ENCODE measurements at regions not wholly inside any gene's neighbourhood (a gene's known extent, or its start where the extent isn't known, plus 50 kb on each side); places are given as distances from the start of the nearest gene placed in this dataset.

GRCh38 chr9:1748407-1748806, 266.7 kb upstream of the SMARCA2 start:
- 65% methylated on average over 1 of the region's 1 CpG for WGBS

GRCh38 chr9:1757186-1757585, 258.0 kb upstream of the SMARCA2 start:
- WGBS = 84% methylated on average over 5 of the region's 5 CpGs

More at GRCh38 chr9:1748407-1748806, 266.7 kb upstream of the SMARCA2 start:
- H3K4me1 ChIP-seq = no peaks in the 10 kb centered on the region
- no peaks in the 10 kb centered on the region for H3K36me3 ChIP-seq
- no peak overlapping the region for H3K4me3 ChIP-seq
- no peak for DNase-seq (ENCODE audit: low spot score in 2 of 2)
- H3K27me3 ChIP-seq = no peaks in the 10 kb centered on the region
- TF ChIP-seq EP300 (IDR thresholded peaks at IDR 0.05) = no peak
- no peak for TF ChIP-seq POLR2AphosphoS5 (IDR thresholded peaks at IDR 0.05)
- TF ChIP-seq POLR2A (IDR thresholded peaks at IDR 0.05) = no peak
- no peak for TF ChIP-seq CTCF (IDR thresholded peaks at IDR 0.05)
- no peak overlapping the region for H3K27ac ChIP-seq
- no peaks in the 10 kb centered on the region for H3K9me3 ChIP-seq

GRCh38 chr9:1759009-1759408, 256.1 kb upstream of the SMARCA2 start:
- TF ChIP-seq CTCF (IDR thresholded peaks at IDR 0.05) (no peak), POLR2A (IDR thresholded peaks at IDR 0.05) (no peak), POLR2AphosphoS5 (IDR thresholded peaks at IDR 0.05) (no peak), EP300 (IDR thresholded peaks at IDR 0.05) (no peak)
- Histone ChIP-seq H3K27ac (no peak overlapping the region), H3K4me3 (no peak overlapping the region), H3K36me3 (no peaks in the 10 kb centered on the region), H3K4me1 (no peaks in the 10 kb centered on the region), H3K9me3 (no peaks in the 10 kb centered on the region), H3K27me3 (no peaks in the 10 kb centered on the region)
- WGBS = 79% methylated on average over 2 of the region's 2 CpGs
- no peak for DNase-seq (ENCODE audit: low spot score in 2 of 2)

More at GRCh38 chr9:1757186-1757585, 258.0 kb upstream of the SMARCA2 start:
- no peak for DNase-seq (ENCODE audit: low spot score in 2 of 2)
- Histone ChIP-seq H3K4me3 (no peak overlapping the region), H3K27me3 (no peaks in the 10 kb centered on the region), H3K4me1 (no peaks in the 10 kb centered on the region), H3K9me3 (no peaks in the 10 kb centered on the region), H3K36me3 (no peaks in the 10 kb centered on the region), H3K27ac (no peak overlapping the region)
- TF ChIP-seq EP300 (IDR thresholded peaks at IDR 0.05) (no peak), POLR2AphosphoS5 (IDR thresholded peaks at IDR 0.05) (no peak), CTCF (IDR thresholded peaks at IDR 0.05) (no peak), POLR2A (IDR thresholded peaks at IDR 0.05) (no peak)

GRCh38 chr9:1759771-1760300, 255.3 kb upstream of the SMARCA2 start:
- no peak overlapping the region for H3K4me3 ChIP-seq
- H3K4me1 ChIP-seq = no peaks in the 10 kb centered on the region
- TF ChIP-seq EP300 (IDR thresholded peaks at IDR 0.05) = no peak
- no peak for TF ChIP-seq CTCF (IDR thresholded peaks at IDR 0.05)
- no peak overlapping the region for H3K27ac ChIP-seq
- 51% methylated on average over 4 of the region's 5 CpGs for WGBS
- DNase-seq (ENCODE audit: low spot score in 2 of 2) = no peak
- no peaks in the 10 kb centered on the region for H3K9me3 ChIP-seq
- H3K36me3 ChIP-seq = no peaks in the 10 kb centered on the region
- H3K27me3 ChIP-seq = no peaks in the 10 kb centered on the region

- Histone ChIP-seq H3K4me3 (no peak overlapping the region), H3K4me1 (no peaks in the 10 kb centered on the region), H3K9me3 (no peaks in the 10 kb centered on the region), H3K36me3 (no peaks in the 10 kb centered on the region), H3K27ac (no peak overlapping the region), H3K27me3 (no peaks in the 10 kb centered on the region)
- 47% methylated on average over 4 of the region's 4 CpGs for WGBS
- TF ChIP-seq POLR2AphosphoS5 (IDR thresholded peaks at IDR 0.05) = no peak
- DNase-seq (ENCODE audit: low spot score in 2 of 2) = no peak
Measured at GRCh38 chr9:1761807-1762206, 253.3 kb upstream of the SMARCA2 start.

- Histone ChIP-seq H3K27ac (no peak overlapping the region), H3K4me3 (no peak overlapping the region), H3K27me3 (no peaks in the 10 kb centered on the region), H3K4me1 (no peaks in the 10 kb centered on the region), H3K36me3 (no peaks in the 10 kb centered on the region), H3K9me3 (no peaks in the 10 kb centered on the region)
- no peak for TF ChIP-seq POLR2A (IDR thresholded peaks at IDR 0.05)
- TF ChIP-seq CTCF (IDR thresholded peaks at IDR 0.05) = no peak
- TF ChIP-seq EP300 (IDR thresholded peaks at IDR 0.05) = no peak
- no peak for TF ChIP-seq POLR2AphosphoS5 (IDR thresholded peaks at IDR 0.05)
- WGBS = 34% methylated on average over 2 of the region's 2 CpGs
- no peak for DNase-seq (ENCODE audit: low spot score in 2 of 2)
Measured at GRCh38 chr9:1766042-1766441, 249.1 kb upstream of the SMARCA2 start.

Data from suprapubic skin (tissue), 4 donors.